ENCODE measurements at regions not wholly inside any gene's neighbourhood (a gene's known extent, or its start where the extent isn't known, plus 50 kb on each side); places are given as distances from the start of the nearest gene placed in this dataset.

DNA sequence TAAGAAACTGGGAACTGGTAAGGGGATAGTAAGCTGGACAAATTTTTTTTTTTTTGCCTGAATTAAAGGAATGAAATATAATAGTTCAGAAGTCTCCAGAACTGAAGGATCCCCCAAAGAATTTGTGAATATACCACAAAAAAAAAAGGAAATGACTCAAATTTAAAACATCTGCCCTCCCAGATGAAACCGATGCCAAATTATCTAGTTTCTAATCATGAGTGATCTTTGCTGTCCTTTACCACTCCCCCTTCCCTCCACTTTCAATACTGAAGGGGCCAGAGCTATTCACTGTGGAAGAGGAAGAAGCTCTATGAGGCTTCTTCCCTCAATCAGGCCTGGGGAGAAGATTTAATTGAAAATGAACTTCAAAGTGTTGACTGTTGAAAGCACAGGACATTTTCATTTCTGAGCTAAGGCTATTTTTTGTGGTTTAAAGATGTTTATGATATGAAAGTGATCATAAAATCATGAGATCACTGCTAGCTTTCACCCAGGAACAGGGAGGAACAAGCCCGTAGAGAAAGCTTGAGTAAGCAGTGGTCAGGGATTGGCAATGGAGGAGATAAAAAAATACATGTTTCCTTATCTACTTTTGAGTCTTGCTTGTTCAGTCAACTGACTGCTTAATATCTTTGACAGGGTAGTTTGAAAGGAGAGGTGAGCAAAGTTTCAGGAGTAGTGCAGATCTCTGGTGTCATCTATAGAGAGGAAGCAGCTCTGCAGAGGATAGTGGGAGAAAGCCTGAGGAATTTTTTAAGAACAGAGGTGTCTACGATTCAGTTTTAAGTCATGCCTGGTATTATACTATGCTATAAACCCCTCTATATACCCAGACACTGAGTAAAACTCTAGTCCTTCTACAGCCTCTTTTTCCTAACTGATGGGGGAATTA is 409.5 kb upstream of the FIGN start:
- DNase-seq (ENCODE audit: low read depth, low spot score) (no peak), FAIRE-seq (peak; percentile 73)
- Histone ChIP-seq H3K4me3 (ENCODE audit: control insufficient read depth in 2 of 3, extremely low read depth in 1 of 3, insufficient read depth in 2 of 3, low read depth in 1 of 3, low read length in 3 of 3) (peak overlapping the region in 1 of 3 experiments; percentile 35), H3K9ac (ENCODE audit: control insufficient read depth, extremely low read depth, insufficient read depth, low read length) (no peak overlapping the region), H3K9me1 (ENCODE audit: control insufficient read depth, extremely low read depth, insufficient read depth, low read length) (no peaks in the 10 kb centered on the region), H3K79me2 (ENCODE audit: control insufficient read depth, insufficient read depth, low read length) (no peaks in the 10 kb centered on the region), H3K9me3 (ENCODE audit: control insufficient read depth, low read depth, low read length) (no peaks in the 10 kb centered on the region), H2AFZ (ENCODE audit: control insufficient read depth, low read length) (peak overlapping the region; percentile 71), H3K27me3 (ENCODE audit: control insufficient read depth, extremely low read depth, insufficient read depth, low read length) (no peaks in the 10 kb centered on the region), H4K20me1 (ENCODE audit: control insufficient read depth, extremely low read depth, insufficient read depth, low read length) (no peaks in the 10 kb centered on the region), H3K4me1 (ENCODE audit: control insufficient read depth, extremely low read depth, insufficient read depth, low read length) (peaks cover 20% of the 10 kb centered on the region), H3K4me2 (ENCODE audit: control insufficient read depth, extremely low read depth, insufficient read depth, low read depth, low read length) (peak overlapping the region; percentile 62), H3K27ac (ENCODE audit: control insufficient read depth, insufficient read depth, low read length) (peak overlapping the region; percentile 31), H3K36me3 (ENCODE audit: control insufficient read depth in 2 of 2, extremely low read depth in 1 of 2, insufficient read depth in 2 of 2, low read length in 2 of 2) (no peaks in the 10 kb centered on the region)
- TF ChIP-seq, protein P1, sequence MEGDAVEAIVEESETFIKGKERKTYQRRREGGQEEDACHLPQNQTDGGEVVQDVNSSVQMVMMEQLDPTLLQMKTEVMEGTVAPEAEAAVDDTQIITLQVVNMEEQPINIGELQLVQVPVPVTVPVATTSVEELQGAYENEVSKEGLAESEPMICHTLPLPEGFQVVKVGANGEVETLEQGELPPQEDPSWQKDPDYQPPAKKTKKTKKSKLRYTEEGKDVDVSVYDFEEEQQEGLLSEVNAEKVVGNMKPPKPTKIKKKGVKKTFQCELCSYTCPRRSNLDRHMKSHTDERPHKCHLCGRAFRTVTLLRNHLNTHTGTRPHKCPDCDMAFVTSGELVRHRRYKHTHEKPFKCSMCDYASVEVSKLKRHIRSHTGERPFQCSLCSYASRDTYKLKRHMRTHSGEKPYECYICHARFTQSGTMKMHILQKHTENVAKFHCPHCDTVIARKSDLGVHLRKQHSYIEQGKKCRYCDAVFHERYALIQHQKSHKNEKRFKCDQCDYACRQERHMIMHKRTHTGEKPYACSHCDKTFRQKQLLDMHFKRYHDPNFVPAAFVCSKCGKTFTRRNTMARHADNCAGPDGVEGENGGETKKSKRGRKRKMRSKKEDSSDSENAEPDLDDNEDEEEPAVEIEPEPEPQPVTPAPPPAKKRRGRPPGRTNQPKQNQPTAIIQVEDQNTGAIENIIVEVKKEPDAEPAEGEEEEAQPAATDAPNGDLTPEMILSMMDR (optimal IDR thresholded peaks at IDR 0.05 in 1 of 3, IDR thresholded peaks at IDR 0.05 in 1 of 3, conservative IDR thresholded peaks at IDR 0.05 in 1 of 3; ENCODE audit: extremely low read depth in 1 of 3, insufficient read depth in 2 of 3, low read length in 3 of 3): no peak
- no peak for TF ChIP-seq EZH2 (IDR thresholded peaks at IDR 0.05; ENCODE audit: low read length)
- dilution Hi-C loops (cut with MboI; ENCODE audit: extremely low pct_ligation_motif_present, low sequenced_read_pairs): no loop called here

DNA sequence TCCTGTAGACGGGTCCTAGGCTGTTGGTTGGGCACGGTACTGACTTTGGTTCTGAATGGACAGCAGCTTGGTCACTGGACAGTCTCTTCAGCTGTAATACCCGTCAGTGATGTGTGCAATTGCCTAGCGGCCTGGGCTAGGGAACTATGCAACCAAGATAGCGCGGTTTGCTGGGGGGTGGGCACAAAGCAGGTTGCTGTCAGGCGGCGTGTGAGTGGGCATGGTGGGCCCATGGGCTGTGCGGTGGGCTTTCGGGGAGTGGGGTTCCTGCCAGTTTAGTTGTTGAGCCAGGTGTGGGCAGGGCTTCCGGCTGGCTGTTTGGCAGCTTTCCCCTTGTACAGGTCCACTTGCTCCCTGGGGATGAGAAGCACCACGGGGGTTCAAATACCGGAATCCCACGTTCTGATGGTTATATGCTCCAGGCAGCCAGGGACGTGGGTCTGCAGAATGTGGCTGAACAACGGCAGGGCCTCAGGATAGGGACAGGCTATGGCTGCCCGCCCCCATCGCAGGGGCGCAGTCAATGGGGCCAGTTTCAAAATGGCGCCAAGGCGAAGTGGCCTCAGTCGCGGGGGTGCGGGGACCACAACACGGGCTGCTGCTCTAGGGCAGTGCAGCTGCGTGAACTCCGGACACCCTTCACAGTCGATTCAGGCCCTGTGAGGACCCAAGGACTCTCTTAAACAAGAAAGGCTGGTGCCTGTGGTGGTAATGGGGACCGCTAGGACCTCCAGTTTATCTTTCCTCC is 407.5 kb upstream of the FIGN start:
- H3K9me3 ChIP-seq (ENCODE audit: control insufficient read depth, low read depth, low read length): no peaks in the 10 kb centered on the region
- H3K36me3 ChIP-seq (ENCODE audit: control insufficient read depth in 2 of 2, extremely low read depth in 1 of 2, insufficient read depth in 2 of 2, low read length in 2 of 2): no peaks in the 10 kb centered on the region
- H2AFZ ChIP-seq (ENCODE audit: control insufficient read depth, low read length): no peak overlapping the region
- FAIRE-seq (no peak), DNase-seq (ENCODE audit: low read depth, low spot score) (no peak)
- dilution Hi-C loops (cut with MboI; ENCODE audit: extremely low pct_ligation_motif_present, low sequenced_read_pairs): no loop called here
- no peaks in the 10 kb centered on the region for H3K9me1 ChIP-seq (ENCODE audit: control insufficient read depth, extremely low read depth, insufficient read depth, low read length)
- no peak overlapping the region for H3K27ac ChIP-seq (ENCODE audit: control insufficient read depth, insufficient read depth, low read length)
- no peaks in the 10 kb centered on the region for H4K20me1 ChIP-seq (ENCODE audit: control insufficient read depth, extremely low read depth, insufficient read depth, low read length)
- H3K4me2 ChIP-seq (ENCODE audit: control insufficient read depth, extremely low read depth, insufficient read depth, low read depth, low read length): no peak overlapping the region
- H3K79me2 ChIP-seq (ENCODE audit: control insufficient read depth, insufficient read depth, low read length): no peaks in the 10 kb centered on the region
- no peak overlapping the region for H3K4me3 ChIP-seq (ENCODE audit: control insufficient read depth in 2 of 3, extremely low read depth in 1 of 3, insufficient read depth in 2 of 3, low read depth in 1 of 3, low read length in 3 of 3)
- H3K9ac ChIP-seq (ENCODE audit: control insufficient read depth, extremely low read depth, insufficient read depth, low read length): no peak overlapping the region
- H3K4me1 ChIP-seq (ENCODE audit: control insufficient read depth, extremely low read depth, insufficient read depth, low read length): peaks cover 20% of the 10 kb centered on the region
- TF ChIP-seq, protein P1 (optimal IDR thresholded peaks at IDR 0.05 in 1 of 3, IDR thresholded peaks at IDR 0.05 in 1 of 3, conservative IDR thresholded peaks at IDR 0.05 in 1 of 3; ENCODE audit: extremely low read depth in 1 of 3, insufficient read depth in 2 of 3, low read length in 3 of 3): no peak
- no peak for TF ChIP-seq EZH2 (IDR thresholded peaks at IDR 0.05; ENCODE audit: low read length)
- no peaks in the 10 kb centered on the region for H3K27me3 ChIP-seq (ENCODE audit: control insufficient read depth, extremely low read depth, insufficient read depth, low read length)
